Upper lobe of right lung (tissue), 1 donor: ENCODE measurements at regions not wholly inside any gene's neighbourhood (a gene's known extent, or its start where the extent isn't known, plus 50 kb on each side); places are given as distances from the start of the nearest gene placed in this dataset.

Experiments used
- ATAC-seq: fragments of 200-7000 bp; cut with Tn5 transposase; one replicate; pipeline ENCODE4 v1.9.1; 2020; ENCODE audit warnings: mild to moderate bottlenecking, moderate library complexity
- DNase-seq: peaks from one replicate; pipeline ENCODE4 v3.0.0-alpha.2; 2020
- H3K27ac ChIP-seq: fragments of 200-600 bp; one replicate; pipeline ENCODE4 v1.8.0; 2022
- H3K27me3 ChIP-seq: fragments of 200-600 bp; one replicate; pipeline ENCODE4 v1.8.0; 2022; ENCODE audit warnings: mild to moderate bottlenecking
- H3K36me3 ChIP-seq: fragments of 200-600 bp; one replicate; pipeline ENCODE4 v1.8.0; 2022
- H3K4me1 ChIP-seq: fragments of 200-600 bp; one replicate; pipeline ENCODE4 v1.8.0; 2022
- H3K4me3 ChIP-seq: fragments of 200-600 bp; one replicate; pipeline ENCODE4 v1.8.0; 2022; ENCODE audit warnings: mild to moderate bottlenecking
- H3K9me3 ChIP-seq: fragments of 200-600 bp; one replicate; pipeline ENCODE4 v1.8.0; 2022
- CTCF ChIP-seq: fragments of 200-600 bp; IDR thresholded peaks from one replicate; pipeline ENCODE4 v1.8.0; 2022; ENCODE audit warnings: antibody characterized with exemption
- intact Hi-C: fragments of 100-400 bp; cut with DNase I; formaldehyde crosslinking; loops from one replicate; pipeline ENCODE4 v1.11.0; 2022
- donor health status: DM: no; HTN: yes; CAD: no; lungs with severe emphysema.

- no peaks in the 10 kb centered on the region for H3K4me1 ChIP-seq
- no peaks in the 10 kb centered on the region for H3K36me3 ChIP-seq
- no peak overlapping the region for H3K4me3 ChIP-seq
- no peak for TF ChIP-seq CTCF
- peaks cover 8% of the 10 kb centered on the region for H3K27me3 ChIP-seq
- DNase-seq: peak; percentile 46
- intact Hi-C loops: no loop called here
- H3K27ac ChIP-seq: no peak overlapping the region
- no peak for ATAC-seq
- no peaks in the 10 kb centered on the region for H3K9me3 ChIP-seq
Measured at GRCh38 chr6:168385858-168386735, 54.9 kb upstream of the SMOC2 start.

- H3K4me1 ChIP-seq: no peaks in the 10 kb centered on the region
- no peak overlapping the region for H3K27ac ChIP-seq
- no peak overlapping the region for H3K4me3 ChIP-seq
- H3K36me3 ChIP-seq: no peaks in the 10 kb centered on the region
- H3K9me3 ChIP-seq: no peaks in the 10 kb centered on the region
- ATAC-seq: no peak
- H3K27me3 ChIP-seq: peaks cover 8% of the 10 kb centered on the region
- TF ChIP-seq CTCF: no peak
- no peak for DNase-seq
- intact Hi-C loops: no loop called here
Measured at GRCh38 chr6:168386973-168387372, 54.0 kb upstream of the SMOC2 start.

GRCh38 chr6:168387426-168387825, 53.6 kb upstream of the SMOC2 start:
- Histone ChIP-seq H3K27me3 (peaks cover 8% of the 10 kb centered on the region), H3K4me1 (no peaks in the 10 kb centered on the region), H3K36me3 (no peaks in the 10 kb centered on the region), H3K27ac (no peak overlapping the region), H3K9me3 (no peaks in the 10 kb centered on the region), H3K4me3 (no peak overlapping the region)
- peak; percentile 57 for DNase-seq
- TF ChIP-seq CTCF: no peak
- intact Hi-C loops: no loop called here
- ATAC-seq: no peak

GRCh38 chr6:168387911-168388310, 53.1 kb upstream of the SMOC2 start:
- peaks cover 8% of the 10 kb centered on the region for H3K27me3 ChIP-seq
- H3K36me3 ChIP-seq: no peaks in the 10 kb centered on the region
- DNase-seq (no peak), ATAC-seq (no peak)
- no peaks in the 10 kb centered on the region for H3K9me3 ChIP-seq
- H3K4me1 ChIP-seq: no peaks in the 10 kb centered on the region
- no peak for TF ChIP-seq CTCF
- intact Hi-C loops: no loop called here
- no peak overlapping the region for H3K4me3 ChIP-seq
- no peak overlapping the region for H3K27ac ChIP-seq

- Histone ChIP-seq H3K36me3 (no peaks in the 10 kb centered on the region), H3K9me3 (no peaks in the 10 kb centered on the region), H3K27me3 (peaks cover 8% of the 10 kb centered on the region), H3K27ac (no peak overlapping the region), H3K4me3 (no peak overlapping the region), H3K4me1 (no peaks in the 10 kb centered on the region)
- intact Hi-C loops: no loop called here
- DNase-seq: no peak
- no peak for TF ChIP-seq CTCF
- no peak for ATAC-seq
Measured at GRCh38 chr6:168388641-168389633, 52.0 kb upstream of the SMOC2 start.
